ENCODE measurements at regions not wholly inside any gene's neighbourhood (a gene's known extent, or its start where the extent isn't known, plus 50 kb on each side); places are given as distances from the start of the nearest gene placed in this dataset.
"Not testable (repeated sequence)": the region's sequence is repeated elsewhere in the genome, so short reads cannot be mapped to it uniquely, and the experiment has no call there.

- no peak for DNase-seq
Measured at GRCh38 chr10:45515630-45516029, 141.6 kb downstream of the ALOX5 start.

GRCh38 chr10:45514291-45515270, 140.6 kb downstream of the ALOX5 start:
- DNase-seq, result peak; percentile 24

GRCh38 chr10:45513551-45513950, 139.5 kb downstream of the ALOX5 start:
- DNase-seq, result peak; percentile 15

- not testable (repeated sequence) for DNase-seq
Measured at GRCh38 chr10:45511926-45512325, 137.9 kb downstream of the ALOX5 start.

- no peak for DNase-seq
Measured at GRCh38 chr10:45509491-45509890, 135.5 kb downstream of the ALOX5 start.

GRCh38 chr10:45505311-45505710, 131.3 kb downstream of the ALOX5 start:
- DNase-seq, result no peak

GRCh38 chr10:45502458-45502857, 128.4 kb downstream of the ALOX5 start:
- DNase-seq, result no peak

GRCh38 chr10:45501791-45502190, 127.8 kb downstream of the ALOX5 start:
- no peak for DNase-seq

- DNase-seq, result no peak
Measured at GRCh38 chr10:45500798-45501197, 126.8 kb downstream of the ALOX5 start.

GRCh38 chr10:45500304-45500703, 126.3 kb downstream of the ALOX5 start:
- no peak for DNase-seq

GRCh38 chr10:45495438-45496152, 121.6 kb downstream of the ALOX5 start:
- DNase-seq, result no peak

Data from hindlimb muscle (tissue), 1 donor.